ENCODE measurements at regions not wholly inside any gene's neighbourhood (a gene's known extent, or its start where the extent isn't known, plus 50 kb on each side); places are given as distances from the start of the nearest gene placed in this dataset.

DNA sequence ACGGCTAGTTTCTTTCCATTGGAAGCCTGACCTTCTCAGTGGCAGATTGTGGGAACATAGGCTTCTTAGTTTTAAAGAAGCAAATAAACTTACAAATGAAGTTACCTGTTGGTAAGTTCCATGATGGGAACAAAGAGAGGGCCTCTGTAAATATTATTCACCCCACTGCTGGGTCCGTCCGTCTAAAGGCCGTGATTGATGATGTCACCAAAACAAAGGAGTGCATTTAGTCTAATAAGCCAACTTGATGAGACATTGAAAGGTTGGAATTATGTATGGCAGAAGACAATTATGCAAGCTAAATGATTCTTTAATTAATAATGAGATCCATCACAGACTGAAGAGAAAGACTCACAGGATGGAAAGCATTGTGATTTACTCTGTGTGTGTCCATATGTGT is 1091.9 kb upstream of the FANCL start:
- TF ChIP-seq, protein P1, sequence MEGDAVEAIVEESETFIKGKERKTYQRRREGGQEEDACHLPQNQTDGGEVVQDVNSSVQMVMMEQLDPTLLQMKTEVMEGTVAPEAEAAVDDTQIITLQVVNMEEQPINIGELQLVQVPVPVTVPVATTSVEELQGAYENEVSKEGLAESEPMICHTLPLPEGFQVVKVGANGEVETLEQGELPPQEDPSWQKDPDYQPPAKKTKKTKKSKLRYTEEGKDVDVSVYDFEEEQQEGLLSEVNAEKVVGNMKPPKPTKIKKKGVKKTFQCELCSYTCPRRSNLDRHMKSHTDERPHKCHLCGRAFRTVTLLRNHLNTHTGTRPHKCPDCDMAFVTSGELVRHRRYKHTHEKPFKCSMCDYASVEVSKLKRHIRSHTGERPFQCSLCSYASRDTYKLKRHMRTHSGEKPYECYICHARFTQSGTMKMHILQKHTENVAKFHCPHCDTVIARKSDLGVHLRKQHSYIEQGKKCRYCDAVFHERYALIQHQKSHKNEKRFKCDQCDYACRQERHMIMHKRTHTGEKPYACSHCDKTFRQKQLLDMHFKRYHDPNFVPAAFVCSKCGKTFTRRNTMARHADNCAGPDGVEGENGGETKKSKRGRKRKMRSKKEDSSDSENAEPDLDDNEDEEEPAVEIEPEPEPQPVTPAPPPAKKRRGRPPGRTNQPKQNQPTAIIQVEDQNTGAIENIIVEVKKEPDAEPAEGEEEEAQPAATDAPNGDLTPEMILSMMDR (IDR thresholded peaks at IDR 0.05), result no peak
- TF ChIP-seq POLR2A (IDR thresholded peaks at IDR 0.05), result no peak
